Esophagus squamous epithelium (tissue), 5 donors: ENCODE measurements at regions not wholly inside any gene's neighbourhood (a gene's known extent, or its start where the extent isn't known, plus 50 kb on each side); places are given as distances from the start of the nearest gene placed in this dataset.

ENCODE experiments used
- DNase-seq: peaks from one replicate; lab custom pipeline; 2025; lab: John Stamatoyannopoulos, UW
- H3K27ac ChIP-seq, 4 donors: fragments of 200-600 bp; sonication (generic); one replicate each; pipeline ENCODE4 v1.5.1; 2016 to 2019; ENCODE audit warnings: mild to moderate bottlenecking in 1 of 4
- H3K27me3 ChIP-seq, 4 donors: fragments of 200-600 bp; sonication (generic); 1 replicate in 3 of 4; 2 replicates in 1 of 4; pipeline versions ENCODE4 v1.5.1 to v1.6.0; 2017 to 2021; ENCODE audit warnings: antibody characterized with exemption in 1 of 4
- H3K36me3 ChIP-seq, 3 donors: fragments of 200-600 bp; sonication (generic); one replicate each; pipeline ENCODE4 v1.5.1; 2016 to 2019
- H3K4me1 ChIP-seq, 3 donors: fragments of 200-600 bp; sonication (generic); one replicate each; pipeline ENCODE4 v1.5.1; 2017 to 2019
- H3K4me3 ChIP-seq, 4 donors: fragments of 200-600 bp; sonication (generic); 1 replicate in 3 of 4; 2 replicates in 1 of 4; pipeline ENCODE4 v1.5.1; 2016 to 2019; ENCODE audit warnings: mild to moderate bottlenecking in 2 of 4, moderate library complexity in 1 of 4
- H3K9me3 ChIP-seq, 3 donors: fragments of 200-600 bp; sonication (generic); one replicate each; pipeline ENCODE4 v1.5.1; 2016 to 2019
- CTCF ChIP-seq, 6 experiments: fragments of 450-650 bp in 4 of 6; fragments of 200-600 bp in 2 of 6; sonication (generic) in 2 of 6; IDR thresholded peaks; one replicate each; pipeline ENCODE4 v1.5.1; 2016 to 2019; ENCODE audit warnings: antibody characterized with exemption in 6 of 6, mild to moderate bottlenecking in 4 of 6, moderate library complexity in 4 of 6
- POLR2A ChIP-seq, 4 donors: fragments of 450-650 bp; IDR thresholded peaks; one replicate each; pipeline ENCODE4 v1.6.1; 2017; ENCODE audit warnings: antibody characterized with exemption in 4 of 4, mild to moderate bottlenecking in 4 of 4, moderate library complexity in 3 of 4
- WGBS, 2 donors: methylation state at CpG; one replicate each; pipeline ENCODE4 v1.1.5; 2018; 5-methylcytosine and 5-hydroxymethylcytosine counted together
- intact Hi-C: fragments of 100-400 bp; cut with DNase I; formaldehyde crosslinking; loops from one replicate; pipeline ENCODE4 v1.15.0; 2022
- donor health status: DM: yes; HTN: yes; CAD: no.

DNA sequence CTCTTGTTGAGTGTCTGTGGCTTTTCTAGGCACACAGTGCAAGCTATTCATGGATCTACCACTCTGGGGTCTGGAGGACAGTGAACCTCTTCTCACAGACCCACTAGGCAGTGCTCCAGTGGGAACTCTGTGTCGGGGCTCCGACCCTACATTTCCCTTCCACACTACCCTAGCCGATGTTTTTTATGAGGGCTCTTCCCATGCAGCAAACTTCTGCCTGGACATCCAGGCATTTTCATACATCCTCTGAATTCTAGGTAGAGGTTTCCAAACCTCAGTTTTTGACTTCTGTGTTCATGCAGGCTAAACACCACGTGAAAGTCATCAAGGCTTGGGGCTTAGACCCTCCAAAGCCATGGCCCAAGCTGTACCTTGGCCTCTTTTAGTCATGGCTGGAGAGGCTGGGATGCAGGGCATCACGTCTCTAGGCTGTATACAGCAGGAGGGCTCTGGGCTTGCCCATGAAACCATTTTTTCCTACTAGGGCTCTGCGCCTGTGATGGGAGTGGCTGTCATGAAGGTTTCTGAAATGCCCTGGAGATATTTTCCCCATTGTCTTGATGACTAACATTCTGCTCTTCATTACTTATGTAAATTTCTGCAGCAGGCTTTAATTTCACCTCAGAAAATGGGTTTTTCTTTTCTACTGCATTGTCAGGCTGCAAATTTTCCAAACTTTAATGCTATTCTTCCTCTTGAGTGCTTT is 249.8 kb upstream of the CPEB2 start:
- intact Hi-C loops, result no loop called here
- Histone ChIP-seq H3K9me3 (peaks cover 0 to 9% (median 3%) of the 10 kb centered on the region in 3 donors), H3K36me3 (no peaks in the 10 kb centered on the region), H3K4me3 (no peak overlapping the region), H3K27ac (no peak overlapping the region), H3K4me1 (no peaks in the 10 kb centered on the region), H3K27me3 (no peaks in the 10 kb centered on the region)
- no peak for TF ChIP-seq CTCF (IDR thresholded peaks at IDR 0.05)
- no peak for TF ChIP-seq POLR2A (IDR thresholded peaks at IDR 0.05)
- WGBS, 2 donors, result 64 to 72% methylated on average over 6 of the region's 6 CpGs
- no peak for DNase-seq

DNA sequence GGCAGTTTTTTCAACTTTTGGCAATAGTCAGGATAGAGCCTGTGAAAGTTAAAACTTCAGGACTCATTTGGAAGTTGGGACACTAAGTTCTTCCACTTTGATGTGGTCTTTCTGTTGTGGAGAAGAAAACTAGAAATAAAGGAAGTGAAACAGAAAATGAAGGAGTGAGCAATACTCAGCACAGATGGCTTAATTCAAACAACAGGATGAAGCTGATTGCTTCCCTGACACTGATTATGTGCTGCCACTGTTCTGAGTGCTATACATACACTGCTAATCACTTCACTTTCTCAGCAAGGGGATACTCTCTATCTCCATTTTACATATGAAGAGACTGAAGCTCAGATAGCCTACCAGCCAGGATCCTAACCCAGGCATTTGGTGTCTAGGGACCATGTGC is 235.1 kb upstream of the CPEB2 start:
- peaks cover 5 to 29% (median 13%) of the 10 kb centered on the region in 3 donors for H3K4me1 ChIP-seq
- H3K27me3 ChIP-seq, result no peaks in the 10 kb centered on the region
- no peak for TF ChIP-seq CTCF (IDR thresholded peaks at IDR 0.05)
- TF ChIP-seq POLR2A (IDR thresholded peaks at IDR 0.05), result no peak
- intact Hi-C loops, result no loop called here
- H3K36me3 ChIP-seq, result no peaks in the 10 kb centered on the region
- DNase-seq, result no peak
- H3K4me3 ChIP-seq, result no peak overlapping the region
- no peak overlapping the region for H3K27ac ChIP-seq
- no peaks in the 10 kb centered on the region for H3K9me3 ChIP-seq

GRCh38 chr4:14768449-14768848 is 233.8 kb upstream of the CPEB2 start:
- Histone ChIP-seq H3K4me1 (peaks cover 5 to 33% (median 13%) of the 10 kb centered on the region in 3 donors), H3K36me3 (no peaks in the 10 kb centered on the region), H3K4me3 (no peak overlapping the region), H3K27me3 (no peaks in the 10 kb centered on the region), H3K27ac (no peak overlapping the region), H3K9me3 (no peaks in the 10 kb centered on the region)
- DNase-seq, result no peak
- no peak for TF ChIP-seq CTCF (IDR thresholded peaks at IDR 0.05)
- TF ChIP-seq POLR2A (IDR thresholded peaks at IDR 0.05), result no peak
- intact Hi-C loops, result no loop called here

DNA sequence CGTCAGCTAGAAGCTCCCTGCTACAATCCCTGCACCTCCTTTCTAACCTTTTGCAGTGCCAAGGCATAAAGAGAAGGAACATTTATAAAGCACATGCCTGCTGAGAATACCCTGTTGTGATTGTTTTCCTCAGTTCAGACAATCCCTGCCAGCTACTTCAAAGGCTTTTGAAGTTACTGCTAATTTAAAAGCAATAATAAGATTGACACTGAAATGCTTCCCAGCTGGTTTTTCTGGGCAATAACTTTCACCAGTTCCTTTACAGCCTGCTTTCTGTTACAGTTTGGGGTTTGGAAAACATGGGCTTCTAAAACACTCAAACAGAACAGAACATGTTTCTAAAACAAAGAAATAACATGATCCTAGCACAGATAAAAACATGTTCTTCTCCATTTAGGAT is 232.3 kb upstream of the CPEB2 start:
- intact Hi-C loops, result no loop called here
- Histone ChIP-seq H3K27me3 (no peaks in the 10 kb centered on the region), H3K9me3 (no peaks in the 10 kb centered on the region), H3K36me3 (no peaks in the 10 kb centered on the region), H3K4me1 (peaks cover 5 to 33% (median 13%) of the 10 kb centered on the region in 3 donors), H3K4me3 (no peak overlapping the region), H3K27ac (peak overlapping the region in 2 of 4 donors; percentile 42 to 46)
- no peak for DNase-seq
- TF ChIP-seq POLR2A (IDR thresholded peaks at IDR 0.05) (no peak), CTCF (IDR thresholded peaks at IDR 0.05) (no peak)
- WGBS, 2 donors, result 42% methylated on average over 1 of the region's 1 CpG; no CpG with 5 or more reads in 1 of the 2 donors

DNA sequence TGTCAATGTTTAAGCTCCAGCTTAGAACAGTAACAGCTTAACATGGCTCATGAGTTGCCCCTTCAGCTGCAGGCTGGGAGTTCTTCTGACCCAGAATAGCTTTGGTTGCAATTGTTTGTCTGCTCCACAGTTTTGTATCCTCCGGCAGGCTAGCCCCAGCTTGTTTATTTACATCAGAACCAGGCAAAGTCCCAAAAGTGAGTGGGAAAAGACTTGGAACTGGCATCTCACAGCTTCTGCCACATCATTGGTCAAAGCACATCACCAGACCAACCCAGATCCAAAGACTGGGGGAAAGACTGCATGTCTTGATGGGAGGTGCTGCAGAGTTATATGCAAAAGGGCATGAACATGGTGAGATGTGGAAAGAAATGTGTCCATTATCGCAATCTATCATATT is 231.2 kb upstream of the CPEB2 start:
- 33 to 51% methylated on average over 2 of the region's 2 CpGs for WGBS, 2 donors
- intact Hi-C loops, result no loop called here

More for the DNA sequence above, 231.2 kb upstream of the CPEB2 start:
- Histone ChIP-seq H3K27ac (peak overlapping the region in 2 of 4 donors; percentile 42 to 46), H3K4me3 (no peak overlapping the region), H3K36me3 (no peaks in the 10 kb centered on the region), H3K4me1 (peaks cover 5 to 33% (median 13%) of the 10 kb centered on the region in 3 donors), H3K9me3 (no peaks in the 10 kb centered on the region), H3K27me3 (no peaks in the 10 kb centered on the region)
- DNase-seq, result no peak
- TF ChIP-seq POLR2A (IDR thresholded peaks at IDR 0.05) (no peak), CTCF (IDR thresholded peaks at IDR 0.05) (no peak)
